ENCODE measurements at regions not wholly inside any gene's neighbourhood (a gene's known extent, or its start where the extent isn't known, plus 50 kb on each side); places are given as distances from the start of the nearest gene placed in this dataset.

- no peaks in the 10 kb centered on the region for H3K36me3 ChIP-seq
- H3K27ac ChIP-seq: no peak overlapping the region
- intact Hi-C loops (cut with DNase I): no loop called here
- no peaks in the 10 kb centered on the region for H3K4me1 ChIP-seq
- no peaks in the 10 kb centered on the region for H3K27me3 ChIP-seq
- no peak for ATAC-seq
- no peak overlapping the region for H3K4me3 ChIP-seq
- no peak for DNase-seq
- H3K9me3 ChIP-seq: no peaks in the 10 kb centered on the region
- TF ChIP-seq CTCF (IDR thresholded peaks at IDR 0.05): no peak
Observed at GRCh38 chr6:138026342-138026741, 80.9 kb downstream of the PERP start.

- intact Hi-C loops (cut with DNase I): no loop called here
- TF ChIP-seq CTCF (IDR thresholded peaks at IDR 0.05): no peak
- DNase-seq (no peak), ATAC-seq (no peak)
- Histone ChIP-seq H3K27ac (no peak overlapping the region), H3K27me3 (no peaks in the 10 kb centered on the region), H3K9me3 (no peaks in the 10 kb centered on the region), H3K4me3 (no peak overlapping the region), H3K36me3 (no peaks in the 10 kb centered on the region), H3K4me1 (no peaks in the 10 kb centered on the region)
Observed at GRCh38 chr6:138028893-138029292, 78.3 kb downstream of the PERP start.

GRCh38 chr6:138030872-138031271 lies 76.3 kb downstream of the PERP start:
- Histone ChIP-seq H3K4me3 (no peak overlapping the region), H3K36me3 (no peaks in the 10 kb centered on the region), H3K4me1 (no peaks in the 10 kb centered on the region), H3K9me3 (no peaks in the 10 kb centered on the region), H3K27me3 (no peaks in the 10 kb centered on the region), H3K27ac (no peak overlapping the region)
- DNase-seq (no peak), ATAC-seq (no peak)
- no peak for TF ChIP-seq CTCF (IDR thresholded peaks at IDR 0.05)
- intact Hi-C loops (cut with DNase I): no loop called here

- Histone ChIP-seq H3K4me1 (no peaks in the 10 kb centered on the region), H3K4me3 (no peak overlapping the region), H3K9me3 (no peaks in the 10 kb centered on the region), H3K36me3 (no peaks in the 10 kb centered on the region), H3K27me3 (no peaks in the 10 kb centered on the region), H3K27ac (no peak overlapping the region)
- ATAC-seq (no peak), DNase-seq (no peak)
- intact Hi-C loops (cut with DNase I): no loop called here
- no peak for TF ChIP-seq CTCF (IDR thresholded peaks at IDR 0.05)
Observed at GRCh38 chr6:138031417-138031816, 75.8 kb downstream of the PERP start.

- no peaks in the 10 kb centered on the region for H3K27me3 ChIP-seq
- H3K4me3 ChIP-seq: no peak overlapping the region
- DNase-seq (no peak), ATAC-seq (no peak)
- no peaks in the 10 kb centered on the region for H3K36me3 ChIP-seq
- H3K27ac ChIP-seq: no peak overlapping the region
- TF ChIP-seq CTCF (IDR thresholded peaks at IDR 0.05): no peak
- H3K9me3 ChIP-seq: no peaks in the 10 kb centered on the region
- intact Hi-C loops (cut with DNase I): no loop called here
- no peaks in the 10 kb centered on the region for H3K4me1 ChIP-seq
Observed at GRCh38 chr6:138031850-138032249, 75.4 kb downstream of the PERP start.

Measured in left lung (tissue), 4 donors.